OCI-LY1 (cell line): ENCODE measurements at regions not wholly inside any gene's neighbourhood (a gene's known extent, or its start where the extent isn't known, plus 50 kb on each side); places are given as distances from the start of the nearest gene placed in this dataset.

ENCODE experiments used
- H2AFZ ChIP-seq: fragments of 200-600 bp; sonication (generic), shearing (Covaris generic); 2 replicates; pipeline ENCODE4 v1.6.0; 2014; ENCODE audit warnings: antibody characterized with exemption, mild to moderate bottlenecking, low read length
- H3F3A ChIP-seq: fragments of 200-600 bp; sonication (generic), shearing (Covaris generic); 2 replicates; pipeline ENCODE4 v1.6.0; 2014; ENCODE audit warnings: mild to moderate bottlenecking, antibody characterized with exemption, low read length, moderate library complexity; ENCODE audit not compliant: insufficient read depth
- H3K27ac ChIP-seq: fragments of 200-600 bp; sonication (generic); 2 replicates; pipeline ENCODE4 v1.5.1; 2014; ENCODE audit warnings: low read length, mixed run types, mild to moderate bottlenecking, low read depth; ENCODE audit not compliant: poor library complexity, severe bottlenecking
- H3K27me3 ChIP-seq: fragments of 200-600 bp; sonication (generic); 2 replicates; pipeline ENCODE4 v1.6.0; 2014; ENCODE audit warnings: antibody characterized with exemption, mild to moderate bottlenecking, low read length, moderate library complexity; ENCODE audit not compliant: insufficient read depth
- H3K36me3 ChIP-seq: fragments of 200-600 bp; sonication (generic); 2 replicates; pipeline ENCODE4 v1.6.1; 2014; ENCODE audit warnings: mild to moderate bottlenecking, antibody characterized with exemption, low read length, moderate library complexity, mixed read lengths; ENCODE audit not compliant: insufficient read depth
- H3K4me1 ChIP-seq: fragments of 200-600 bp; sonication (generic); 2 replicates; pipeline ENCODE4 v1.5.1; 2014; ENCODE audit warnings: mild to moderate bottlenecking, low read length, moderate library complexity; ENCODE audit not compliant: insufficient read depth, severe bottlenecking
- H3K4me2 ChIP-seq: fragments of 200-600 bp; sonication (generic), shearing (Covaris generic); 2 replicates; pipeline ENCODE4 v1.6.1; 2014; ENCODE audit warnings: low read length
- H3K4me3 ChIP-seq: fragments of 200-600 bp; sonication (generic); 2 replicates; pipeline ENCODE4 v1.5.1; 2014; ENCODE audit warnings: low read length, low read depth, mild to moderate bottlenecking, mixed read lengths; ENCODE audit not compliant: poor library complexity, severe bottlenecking
- H3K79me2 ChIP-seq: fragments of 200-600 bp; shearing (Covaris generic); 2 replicates; pipeline ENCODE4 v1.6.1; 2016; ENCODE audit warnings: mixed run types, low read length, mixed read lengths; ENCODE audit not compliant: insufficient read depth
- H3K9ac ChIP-seq: fragments of 200-600 bp; sonication (generic), shearing (Covaris generic); 2 replicates; pipeline ENCODE4 v1.6.1; 2014; ENCODE audit warnings: mild to moderate bottlenecking, low read length, mixed read lengths
- H3K9me2 ChIP-seq: fragments of 200-600 bp; sonication (generic), shearing (Covaris generic); 2 replicates; pipeline ENCODE4 v1.6.1; 2014; ENCODE audit warnings: low read depth, mild to moderate bottlenecking, low read length, mixed read lengths
- H3K9me3 ChIP-seq: fragments of 200-600 bp; shearing (Covaris generic); 2 replicates; pipeline ENCODE4 v1.6.1; 2014; ENCODE audit warnings: low read length, mixed read lengths
- H4K20me1 ChIP-seq: fragments of 200-600 bp; sonication (generic), shearing (Covaris generic); 2 replicates; pipeline ENCODE4 v1.6.0; 2016; ENCODE audit warnings: mild to moderate bottlenecking, low read length; ENCODE audit not compliant: insufficient read depth
- EZH2 ChIP-seq: fragments of 200-600 bp; sonication (generic), shearing (Covaris generic); IDR thresholded peaks from 2 replicates; pipeline ENCODE4 v1.8.0; 2017; ENCODE audit warnings: borderline replicate concordance, mixed run types, mild to moderate bottlenecking, antibody characterized with exemption, low read length, moderate library complexity, mixed read lengths
- TF ChIP-seq, protein P1 (sequence below): fragments of 200-600 bp; sonication (generic), shearing (Covaris generic); IDR thresholded peaks from 2 replicates; pipeline ENCODE4 v1.5.1; 2017; ENCODE audit warnings: mild to moderate bottlenecking, antibody characterized with exemption, low read length, moderate library complexity, mixed read lengths

DNA sequence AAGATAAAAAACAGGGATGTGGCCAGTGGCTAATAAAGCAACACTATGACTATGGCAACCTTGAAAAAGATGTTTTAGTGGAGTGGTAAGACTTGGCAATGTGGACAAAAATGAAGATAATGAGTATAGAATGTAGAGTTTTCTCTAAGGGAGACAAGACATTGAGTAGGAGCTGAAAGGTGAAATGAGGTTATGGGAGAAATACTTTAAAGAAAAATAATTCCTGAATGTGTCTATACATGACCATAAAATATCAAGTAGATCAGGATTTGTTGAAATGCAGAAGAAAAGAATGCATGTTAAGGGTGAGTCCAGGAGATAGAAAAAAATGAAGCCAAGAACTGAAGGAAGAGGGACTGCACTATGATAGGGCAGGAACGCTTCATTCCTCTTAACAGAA is 101.6 kb upstream of the CARD18 start:
- no peak for TF ChIP-seq EZH2
- TF ChIP-seq, protein P1, sequence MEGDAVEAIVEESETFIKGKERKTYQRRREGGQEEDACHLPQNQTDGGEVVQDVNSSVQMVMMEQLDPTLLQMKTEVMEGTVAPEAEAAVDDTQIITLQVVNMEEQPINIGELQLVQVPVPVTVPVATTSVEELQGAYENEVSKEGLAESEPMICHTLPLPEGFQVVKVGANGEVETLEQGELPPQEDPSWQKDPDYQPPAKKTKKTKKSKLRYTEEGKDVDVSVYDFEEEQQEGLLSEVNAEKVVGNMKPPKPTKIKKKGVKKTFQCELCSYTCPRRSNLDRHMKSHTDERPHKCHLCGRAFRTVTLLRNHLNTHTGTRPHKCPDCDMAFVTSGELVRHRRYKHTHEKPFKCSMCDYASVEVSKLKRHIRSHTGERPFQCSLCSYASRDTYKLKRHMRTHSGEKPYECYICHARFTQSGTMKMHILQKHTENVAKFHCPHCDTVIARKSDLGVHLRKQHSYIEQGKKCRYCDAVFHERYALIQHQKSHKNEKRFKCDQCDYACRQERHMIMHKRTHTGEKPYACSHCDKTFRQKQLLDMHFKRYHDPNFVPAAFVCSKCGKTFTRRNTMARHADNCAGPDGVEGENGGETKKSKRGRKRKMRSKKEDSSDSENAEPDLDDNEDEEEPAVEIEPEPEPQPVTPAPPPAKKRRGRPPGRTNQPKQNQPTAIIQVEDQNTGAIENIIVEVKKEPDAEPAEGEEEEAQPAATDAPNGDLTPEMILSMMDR = no peak
- Histone ChIP-seq H3F3A (no peaks in the 10 kb centered on the region), H3K27me3 (no peaks in the 10 kb centered on the region), H3K9ac (no peak overlapping the region), H3K4me3 (no peak overlapping the region), H2AFZ (no peak overlapping the region), H3K79me2 (no peaks in the 10 kb centered on the region), H3K4me1 (no peaks in the 10 kb centered on the region), H3K36me3 (no peaks in the 10 kb centered on the region), H3K9me3 (no peaks in the 10 kb centered on the region), H3K27ac (no peak overlapping the region), H4K20me1 (no peaks in the 10 kb centered on the region), H3K9me2 (no peaks in the 10 kb centered on the region), H3K4me2 (no peak overlapping the region)

DNA sequence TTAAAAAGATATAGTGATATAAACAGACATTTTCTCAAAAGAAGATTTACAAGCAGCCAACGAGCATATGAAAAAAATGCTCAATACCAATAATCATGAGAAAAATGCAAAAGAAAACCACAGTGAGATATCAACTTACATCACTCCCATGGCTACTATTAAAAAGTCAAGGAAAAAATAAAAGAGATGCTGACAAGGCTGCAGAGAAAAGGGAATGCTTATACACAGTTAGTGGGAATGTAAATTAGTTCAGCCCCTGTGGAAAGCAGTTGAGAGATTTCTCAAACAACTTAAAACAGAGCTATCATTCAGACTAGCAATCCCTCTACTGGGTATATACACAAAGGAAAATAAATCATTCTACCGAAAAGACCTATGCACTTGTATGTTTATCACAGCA is 97.1 kb upstream of the CARD18 start:
- Histone ChIP-seq H2AFZ (no peak overlapping the region), H3K27ac (no peak overlapping the region), H3K4me1 (no peaks in the 10 kb centered on the region), H3K4me2 (no peak overlapping the region), H3K9me3 (no peaks in the 10 kb centered on the region), H3K9ac (no peak overlapping the region), H3F3A (no peaks in the 10 kb centered on the region), H3K27me3 (no peaks in the 10 kb centered on the region), H3K36me3 (no peaks in the 10 kb centered on the region), H3K79me2 (no peaks in the 10 kb centered on the region), H3K9me2 (no peaks in the 10 kb centered on the region), H4K20me1 (no peaks in the 10 kb centered on the region), H3K4me3 (no peak overlapping the region)
- TF ChIP-seq, protein P1 = no peak
- no peak for TF ChIP-seq EZH2

DNA sequence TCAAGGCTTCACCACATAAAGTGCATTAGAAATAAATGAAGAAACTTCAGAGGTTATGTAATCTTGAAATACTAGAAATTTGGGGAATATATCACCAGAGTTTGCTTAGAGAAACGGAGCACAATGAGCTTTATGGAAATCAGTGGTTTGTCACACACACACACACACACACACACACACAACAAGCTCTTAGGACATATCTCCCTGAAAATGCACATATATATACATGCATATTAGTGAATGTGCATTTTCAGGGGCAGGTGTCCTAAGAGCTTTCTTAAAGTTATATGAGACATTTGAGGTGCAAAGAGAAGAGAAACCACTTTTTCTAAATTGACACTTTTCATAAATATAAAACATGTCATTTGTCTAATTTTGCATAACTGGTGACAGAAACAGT is 93.7 kb upstream of the CARD18 start:
- no peaks in the 10 kb centered on the region for H4K20me1 ChIP-seq
- no peak overlapping the region for H3K27ac ChIP-seq
- no peak overlapping the region for H3K9ac ChIP-seq
- no peak overlapping the region for H2AFZ ChIP-seq
- H3F3A ChIP-seq = no peaks in the 10 kb centered on the region
- no peaks in the 10 kb centered on the region for H3K79me2 ChIP-seq
- no peaks in the 10 kb centered on the region for H3K9me2 ChIP-seq
- TF ChIP-seq, protein P1 = no peak
- TF ChIP-seq EZH2 = no peak
- H3K4me2 ChIP-seq = no peak overlapping the region
- H3K36me3 ChIP-seq = no peaks in the 10 kb centered on the region
- no peaks in the 10 kb centered on the region for H3K27me3 ChIP-seq
- H3K4me1 ChIP-seq = no peaks in the 10 kb centered on the region
- H3K9me3 ChIP-seq = no peaks in the 10 kb centered on the region
- H3K4me3 ChIP-seq = no peak overlapping the region
